GM12892 (cell line): ENCODE measurements at regions not wholly inside any gene's neighbourhood (a gene's known extent, or its start where the extent isn't known, plus 50 kb on each side); places are given as distances from the start of the nearest gene placed in this dataset.

Experiments
- POLR2A ChIP-seq: IDR thresholded peaks from 2 replicates; pipeline ENCODE4 v1.6.1; 2011; ENCODE audit warnings: low read depth, low read length, control low read depth
- POLR2AphosphoS5 ChIP-seq: IDR thresholded peaks from 2 replicates; pipeline ENCODE4 v1.6.1; 2011; ENCODE audit warnings: low read depth, low read length, control low read depth
- TAF1 ChIP-seq: IDR thresholded peaks from 2 replicates; pipeline ENCODE4 v1.6.1; 2011; ENCODE audit warnings: low read depth, mild to moderate bottlenecking, control low read depth, low read length, borderline replicate concordance

- TF ChIP-seq POLR2AphosphoS5 (no peak), POLR2A (no peak), TAF1 (no peak)
Measured at GRCh38 chr1:218679391-218679790, 334.3 kb downstream of the TGFB2 start.
